ENCODE measurements at regions not wholly inside any gene's neighbourhood (a gene's known extent, or its start where the extent isn't known, plus 50 kb on each side); places are given as distances from the start of the nearest gene placed in this dataset.
"Not testable (repeated sequence)": the region's sequence is repeated elsewhere in the genome, so short reads cannot be mapped to it uniquely, and the experiment has no call there.

GRCh38 chrX:118216087-118216486 lies 99.5 kb upstream of the KLHL13 start:
- no peak for DNase-seq

- DNase-seq: peak; percentile 50
Measured at GRCh38 chrX:118216509-118216908, 99.9 kb upstream of the KLHL13 start.

GRCh38 chrX:118218079-118218478 lies 101.5 kb upstream of the KLHL13 start:
- no peak for DNase-seq

GRCh38 chrX:118218940-118219339 lies 102.3 kb upstream of the KLHL13 start:
- DNase-seq: no peak

GRCh38 chrX:118219866-118220265 lies 103.3 kb upstream of the KLHL13 start:
- no peak for DNase-seq

GRCh38 chrX:118220509-118220908 lies 103.9 kb upstream of the KLHL13 start:
- DNase-seq: no peak

- DNase-seq: no peak
Measured at GRCh38 chrX:118221270-118221669, 104.7 kb upstream of the KLHL13 start.

GRCh38 chrX:118221733-118222132 lies 105.1 kb upstream of the KLHL13 start:
- no peak for DNase-seq

GRCh38 chrX:118222421-118222820 lies 105.8 kb upstream of the KLHL13 start:
- DNase-seq: no peak

- no peak for DNase-seq
Measured at GRCh38 chrX:118225711-118226428, 109.3 kb upstream of the KLHL13 start.

GRCh38 chrX:118228041-118228440 lies 111.4 kb upstream of the KLHL13 start:
- no peak for DNase-seq

- no peak for DNase-seq
Measured at GRCh38 chrX:118228456-118228855, 111.8 kb upstream of the KLHL13 start.

GRCh38 chrX:118231464-118231863 lies 114.4 kb upstream of the WDR44 start:
- no peak for DNase-seq

- DNase-seq: peak; percentile 73
Measured at GRCh38 chrX:118239178-118239870, 106.6 kb upstream of the WDR44 start.

- peak; percentile 82 for DNase-seq
Measured at GRCh38 chrX:118239913-118240698, 105.8 kb upstream of the WDR44 start.

GRCh38 chrX:118246961-118247360 lies 98.9 kb upstream of the WDR44 start:
- DNase-seq: not testable (repeated sequence)

- DNase-seq: no peak
Measured at GRCh38 chrX:118249146-118249545, 96.8 kb upstream of the WDR44 start.

- DNase-seq: no peak
Measured at GRCh38 chrX:118250445-118250844, 95.5 kb upstream of the WDR44 start.

- DNase-seq: peak; percentile 19
Measured at GRCh38 chrX:118251271-118251670, 94.6 kb upstream of the WDR44 start.

- DNase-seq: no peak
Measured at GRCh38 chrX:118252967-118253366, 92.9 kb upstream of the WDR44 start.

- DNase-seq: peak; percentile 65
Measured at GRCh38 chrX:118254611-118255010, 91.3 kb upstream of the WDR44 start.

- no peak for DNase-seq
Measured at GRCh38 chrX:118255921-118256320, 90.0 kb upstream of the WDR44 start.

- DNase-seq: no peak
Measured at GRCh38 chrX:118257781-118258180, 88.1 kb upstream of the WDR44 start.

- DNase-seq: no peak
Measured at GRCh38 chrX:118259213-118259612, 86.7 kb upstream of the WDR44 start.

Data from right hindlimb (tissue), 1 donor.